ENCODE measurements at regions not wholly inside any gene's neighbourhood (a gene's known extent, or its start where the extent isn't known, plus 50 kb on each side); places are given as distances from the start of the nearest gene placed in this dataset.

GRCh38 chr15:72916897-72917296, 133.3 kb upstream of the ADPGK start:
- 91% methylated on average over 2 of the region's 2 CpGs for WGBS
- no peak for DNase-seq (ENCODE audit: low spot score)
- H3K9me3 ChIP-seq (ENCODE audit: control insufficient read depth in 4 of 4, low read length in 3 of 4) = no peaks in the 10 kb centered on the region

DNA sequence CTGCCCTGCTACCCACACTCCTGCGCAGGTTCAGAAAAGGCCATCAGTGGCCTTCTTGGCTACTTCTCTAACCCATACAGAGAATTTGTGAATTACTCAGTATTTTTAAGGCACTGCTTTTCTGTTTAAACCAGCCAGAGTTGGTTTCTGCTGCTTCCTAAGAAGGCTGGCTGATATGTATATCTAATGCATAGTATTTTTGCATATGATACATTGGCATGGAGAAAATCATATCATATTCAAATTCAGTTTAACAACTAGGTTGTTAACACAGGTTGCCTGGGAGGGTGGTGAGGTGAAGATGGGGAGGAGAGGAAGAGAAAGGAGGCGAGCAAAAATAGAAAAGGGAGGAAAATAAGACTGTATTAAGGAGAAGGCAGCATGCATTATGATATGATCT, 132.8 kb upstream of the ADPGK start:
- no peaks in the 10 kb centered on the region for H3K27me3 ChIP-seq (ENCODE audit: control insufficient read depth in 4 of 4, insufficient read depth in 4 of 4, low read length in 3 of 4)
- H3K36me3 ChIP-seq (ENCODE audit: control insufficient read depth in 4 of 4, insufficient read depth in 3 of 4, low read depth in 1 of 4, low read length in 3 of 4) = no peaks in the 10 kb centered on the region
- no peak for DNase-seq (ENCODE audit: low spot score)
- H3K9ac ChIP-seq (ENCODE audit: low read depth in 1 of 2, low read length in 2 of 2) = no peak overlapping the region
- WGBS = 94% methylated on average over 2 of the region's 2 CpGs
- H3K9me3 ChIP-seq (ENCODE audit: control insufficient read depth in 4 of 4, low read length in 3 of 4) = no peaks in the 10 kb centered on the region
- no peak overlapping the region for H3K4me3 ChIP-seq (ENCODE audit: low read depth in 1 of 3, low read length in 3 of 3)
- no peak overlapping the region for H3K27ac ChIP-seq (ENCODE audit: low read depth in 1 of 2, low read length in 2 of 2)
- H3K4me1 ChIP-seq (ENCODE audit: control insufficient read depth in 4 of 4, insufficient read depth in 4 of 4, low read length in 3 of 4) = no peaks in the 10 kb centered on the region
- TF ChIP-seq JUND (IDR thresholded peaks at IDR 0.05) (no peak), FOXA1 (IDR thresholded peaks at IDR 0.05) (no peak), FOXA2 (IDR thresholded peaks at IDR 0.05) (no peak), ATF3 (IDR thresholded peaks at IDR 0.05) (no peak), RXRA (IDR thresholded peaks at IDR 0.05) (no peak), EGR1 (IDR thresholded peaks at IDR 0.05; ENCODE audit: low read depth in 2 of 2) (no peak), NR2F2 (IDR thresholded peaks at IDR 0.05) (no peak), HNF4A (conservative IDR thresholded peaks at IDR 0.05) (no peak), HNF4G (IDR thresholded peaks at IDR 0.05) (no peak), RAD21 (IDR thresholded peaks at IDR 0.05) (no peak)
- TF ChIP-seq, protein P1, sequence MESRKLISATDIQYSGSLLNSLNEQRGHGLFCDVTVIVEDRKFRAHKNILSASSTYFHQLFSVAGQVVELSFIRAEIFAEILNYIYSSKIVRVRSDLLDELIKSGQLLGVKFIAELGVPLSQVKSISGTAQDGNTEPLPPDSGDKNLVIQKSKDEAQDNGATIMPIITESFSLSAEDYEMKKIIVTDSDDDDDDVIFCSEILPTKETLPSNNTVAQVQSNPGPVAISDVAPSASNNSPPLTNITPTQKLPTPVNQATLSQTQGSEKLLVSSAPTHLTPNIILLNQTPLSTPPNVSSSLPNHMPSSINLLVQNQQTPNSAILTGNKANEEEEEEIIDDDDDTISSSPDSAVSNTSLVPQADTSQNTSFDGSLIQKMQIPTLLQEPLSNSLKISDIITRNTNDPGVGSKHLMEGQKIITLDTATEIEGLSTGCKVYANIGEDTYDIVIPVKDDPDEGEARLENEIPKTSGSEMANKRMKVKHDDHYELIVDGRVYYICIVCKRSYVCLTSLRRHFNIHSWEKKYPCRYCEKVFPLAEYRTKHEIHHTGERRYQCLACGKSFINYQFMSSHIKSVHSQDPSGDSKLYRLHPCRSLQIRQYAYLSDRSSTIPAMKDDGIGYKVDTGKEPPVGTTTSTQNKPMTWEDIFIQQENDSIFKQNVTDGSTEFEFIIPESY (IDR thresholded peaks at IDR 0.05) = no peak
- TF ChIP-seq, protein P2, sequence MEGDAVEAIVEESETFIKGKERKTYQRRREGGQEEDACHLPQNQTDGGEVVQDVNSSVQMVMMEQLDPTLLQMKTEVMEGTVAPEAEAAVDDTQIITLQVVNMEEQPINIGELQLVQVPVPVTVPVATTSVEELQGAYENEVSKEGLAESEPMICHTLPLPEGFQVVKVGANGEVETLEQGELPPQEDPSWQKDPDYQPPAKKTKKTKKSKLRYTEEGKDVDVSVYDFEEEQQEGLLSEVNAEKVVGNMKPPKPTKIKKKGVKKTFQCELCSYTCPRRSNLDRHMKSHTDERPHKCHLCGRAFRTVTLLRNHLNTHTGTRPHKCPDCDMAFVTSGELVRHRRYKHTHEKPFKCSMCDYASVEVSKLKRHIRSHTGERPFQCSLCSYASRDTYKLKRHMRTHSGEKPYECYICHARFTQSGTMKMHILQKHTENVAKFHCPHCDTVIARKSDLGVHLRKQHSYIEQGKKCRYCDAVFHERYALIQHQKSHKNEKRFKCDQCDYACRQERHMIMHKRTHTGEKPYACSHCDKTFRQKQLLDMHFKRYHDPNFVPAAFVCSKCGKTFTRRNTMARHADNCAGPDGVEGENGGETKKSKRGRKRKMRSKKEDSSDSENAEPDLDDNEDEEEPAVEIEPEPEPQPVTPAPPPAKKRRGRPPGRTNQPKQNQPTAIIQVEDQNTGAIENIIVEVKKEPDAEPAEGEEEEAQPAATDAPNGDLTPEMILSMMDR (IDR thresholded peaks at IDR 0.05; ENCODE audit: low read depth, low read length, missing input control) = no peak

More at GRCh38 chr15:72916897-72917296, 133.3 kb upstream of the ADPGK start:
- H3K27me3 ChIP-seq (ENCODE audit: control insufficient read depth in 4 of 4, insufficient read depth in 4 of 4, low read length in 3 of 4) = no peaks in the 10 kb centered on the region
- no peak overlapping the region for H3K4me3 ChIP-seq (ENCODE audit: low read depth in 1 of 3, low read length in 3 of 3)
- no peaks in the 10 kb centered on the region for H3K36me3 ChIP-seq (ENCODE audit: control insufficient read depth in 4 of 4, insufficient read depth in 3 of 4, low read depth in 1 of 4, low read length in 3 of 4)
- H3K4me1 ChIP-seq (ENCODE audit: control insufficient read depth in 4 of 4, insufficient read depth in 4 of 4, low read length in 3 of 4) = no peaks in the 10 kb centered on the region
- TF ChIP-seq RXRA (IDR thresholded peaks at IDR 0.05) (no peak), TAF1 (conservative IDR thresholded peaks at IDR 0.05) (no peak), FOXA2 (IDR thresholded peaks at IDR 0.05) (no peak), SP1 (IDR thresholded peaks at IDR 0.05) (no peak), JUND (IDR thresholded peaks at IDR 0.05) (no peak), EGR1 (IDR thresholded peaks at IDR 0.05; ENCODE audit: low read depth in 2 of 2) (no peak), YY1 (IDR thresholded peaks at IDR 0.05) (no peak), GABPA (IDR thresholded peaks at IDR 0.05 in 1 of 2, conservative IDR thresholded peaks at IDR 0.05 in 1 of 2) (no peak), NR2F2 (IDR thresholded peaks at IDR 0.05) (no peak), HNF4G (IDR thresholded peaks at IDR 0.05) (no peak), ATF3 (IDR thresholded peaks at IDR 0.05) (no peak)
- TF ChIP-seq, protein P3, sequence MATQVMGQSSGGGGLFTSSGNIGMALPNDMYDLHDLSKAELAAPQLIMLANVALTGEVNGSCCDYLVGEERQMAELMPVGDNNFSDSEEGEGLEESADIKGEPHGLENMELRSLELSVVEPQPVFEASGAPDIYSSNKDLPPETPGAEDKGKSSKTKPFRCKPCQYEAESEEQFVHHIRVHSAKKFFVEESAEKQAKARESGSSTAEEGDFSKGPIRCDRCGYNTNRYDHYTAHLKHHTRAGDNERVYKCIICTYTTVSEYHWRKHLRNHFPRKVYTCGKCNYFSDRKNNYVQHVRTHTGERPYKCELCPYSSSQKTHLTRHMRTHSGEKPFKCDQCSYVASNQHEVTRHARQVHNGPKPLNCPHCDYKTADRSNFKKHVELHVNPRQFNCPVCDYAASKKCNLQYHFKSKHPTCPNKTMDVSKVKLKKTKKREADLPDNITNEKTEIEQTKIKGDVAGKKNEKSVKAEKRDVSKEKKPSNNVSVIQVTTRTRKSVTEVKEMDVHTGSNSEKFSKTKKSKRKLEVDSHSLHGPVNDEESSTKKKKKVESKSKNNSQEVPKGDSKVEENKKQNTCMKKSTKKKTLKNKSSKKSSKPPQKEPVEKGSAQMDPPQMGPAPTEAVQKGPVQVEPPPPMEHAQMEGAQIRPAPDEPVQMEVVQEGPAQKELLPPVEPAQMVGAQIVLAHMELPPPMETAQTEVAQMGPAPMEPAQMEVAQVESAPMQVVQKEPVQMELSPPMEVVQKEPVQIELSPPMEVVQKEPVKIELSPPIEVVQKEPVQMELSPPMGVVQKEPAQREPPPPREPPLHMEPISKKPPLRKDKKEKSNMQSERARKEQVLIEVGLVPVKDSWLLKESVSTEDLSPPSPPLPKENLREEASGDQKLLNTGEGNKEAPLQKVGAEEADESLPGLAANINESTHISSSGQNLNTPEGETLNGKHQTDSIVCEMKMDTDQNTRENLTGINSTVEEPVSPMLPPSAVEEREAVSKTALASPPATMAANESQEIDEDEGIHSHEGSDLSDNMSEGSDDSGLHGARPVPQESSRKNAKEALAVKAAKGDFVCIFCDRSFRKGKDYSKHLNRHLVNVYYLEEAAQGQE (IDR thresholded peaks at IDR 0.05) = no peak
- TF ChIP-seq, protein P2 (IDR thresholded peaks at IDR 0.05; ENCODE audit: low read depth, low read length, missing input control) = no peak
- H3K9ac ChIP-seq (ENCODE audit: low read depth in 1 of 2, low read length in 2 of 2) = no peak overlapping the region
- no peak overlapping the region for H3K27ac ChIP-seq (ENCODE audit: low read depth in 1 of 2, low read length in 2 of 2)
